Prostate gland (tissue), 2 donors: ENCODE measurements at regions not wholly inside any gene's neighbourhood (a gene's known extent, or its start where the extent isn't known, plus 50 kb on each side); places are given as distances from the start of the nearest gene placed in this dataset.

ENCODE experiments used
- DNase-seq: peaks from one replicate; pipeline ENCODE4 v3.0.0-alpha.2; 2019; ENCODE audit warnings: low spot score
- H3K27ac ChIP-seq, 2 donors: fragments of 200-600 bp; sonication (generic); 2 replicates each; pipeline ENCODE4 v1.5.1; 2017 to 2019
- H3K27me3 ChIP-seq: fragments of 200-600 bp; sonication (generic); replicated peaks from 2 replicates; pipeline ENCODE4 v1.5.1; 2019; ENCODE audit not compliant: insufficient read depth
- H3K36me3 ChIP-seq, 2 donors: fragments of 200-600 bp; sonication (generic); 1 replicate in 1 of 2; 2 replicates in 1 of 2; pipeline versions ENCODE4 v1.5.1 to v1.8.1; 2017 to 2019
- H3K4me1 ChIP-seq: fragments of 200-600 bp; sonication (generic); replicated peaks from 2 replicates; pipeline ENCODE4 v1.5.1; 2019
- H3K4me3 ChIP-seq, 2 donors: fragments of 200-600 bp; sonication (generic); 2 replicates each; pipeline ENCODE4 v1.5.1; 2017 to 2019
- H3K9me3 ChIP-seq: fragments of 200-600 bp; sonication (generic); 2 replicates; pipeline ENCODE4 v1.5.1; 2017
- POLR2A ChIP-seq: fragments of 450-650 bp; IDR thresholded peaks from one replicate; pipeline ENCODE4 v1.6.1; 2016; ENCODE audit warnings: antibody characterized with exemption, mild to moderate bottlenecking
- POLR2AphosphoS5 ChIP-seq: sonication (generic); formaldehyde crosslinking; IDR thresholded peaks from one replicate; pipeline ENCODE4 v1.6.1; 2017; ENCODE audit warnings: antibody characterized with exemption
- WGBS: methylation state at CpG from one replicate; pipeline ENCODE4 v1.1.5; 2018; 5-methylcytosine and 5-hydroxymethylcytosine counted together
- intact Hi-C: fragments of 100-400 bp; cut with DNase I; formaldehyde crosslinking; loops from one replicate; pipeline ENCODE4 v1.14.2; 2022
- TF ChIP-seq, protein P1 (sequence below), 4 experiments: fragments of 200-600 bp in 2 of 4; fragments of 450-650 bp in 2 of 4; sonication (generic) in 2 of 4; IDR thresholded peaks; 1 replicate in 3 of 4; 2 replicates in 1 of 4; pipeline ENCODE4 v1.5.1; 2016 to 2019; ENCODE audit warnings: antibody characterized with exemption in 4 of 4, mild to moderate bottlenecking in 2 of 4, moderate library complexity in 2 of 4

DNA sequence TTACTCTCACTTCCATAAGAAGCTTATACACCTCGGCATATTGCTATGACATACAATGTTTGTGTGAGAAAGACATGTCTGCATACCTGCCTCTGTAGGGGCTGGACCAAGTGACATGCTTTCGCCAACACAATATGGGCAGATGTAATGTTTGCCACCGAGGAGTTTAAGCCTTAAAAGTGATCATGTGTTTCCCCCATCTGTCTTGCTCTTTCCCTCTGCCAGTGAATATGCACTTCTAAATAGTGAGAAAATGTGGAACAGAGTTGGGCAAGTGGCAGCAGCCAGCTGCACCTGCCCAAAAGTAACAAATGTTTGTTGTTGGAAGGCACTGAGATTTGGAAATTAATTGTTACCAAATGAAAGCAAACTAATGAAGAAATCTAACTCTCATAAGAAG, 274.8 kb upstream of the BTBD3 start:
- H3K4me1 ChIP-seq, result no peaks in the 10 kb centered on the region
- TF ChIP-seq POLR2A (no peak), POLR2AphosphoS5 (no peak)
- TF ChIP-seq, protein P1, sequence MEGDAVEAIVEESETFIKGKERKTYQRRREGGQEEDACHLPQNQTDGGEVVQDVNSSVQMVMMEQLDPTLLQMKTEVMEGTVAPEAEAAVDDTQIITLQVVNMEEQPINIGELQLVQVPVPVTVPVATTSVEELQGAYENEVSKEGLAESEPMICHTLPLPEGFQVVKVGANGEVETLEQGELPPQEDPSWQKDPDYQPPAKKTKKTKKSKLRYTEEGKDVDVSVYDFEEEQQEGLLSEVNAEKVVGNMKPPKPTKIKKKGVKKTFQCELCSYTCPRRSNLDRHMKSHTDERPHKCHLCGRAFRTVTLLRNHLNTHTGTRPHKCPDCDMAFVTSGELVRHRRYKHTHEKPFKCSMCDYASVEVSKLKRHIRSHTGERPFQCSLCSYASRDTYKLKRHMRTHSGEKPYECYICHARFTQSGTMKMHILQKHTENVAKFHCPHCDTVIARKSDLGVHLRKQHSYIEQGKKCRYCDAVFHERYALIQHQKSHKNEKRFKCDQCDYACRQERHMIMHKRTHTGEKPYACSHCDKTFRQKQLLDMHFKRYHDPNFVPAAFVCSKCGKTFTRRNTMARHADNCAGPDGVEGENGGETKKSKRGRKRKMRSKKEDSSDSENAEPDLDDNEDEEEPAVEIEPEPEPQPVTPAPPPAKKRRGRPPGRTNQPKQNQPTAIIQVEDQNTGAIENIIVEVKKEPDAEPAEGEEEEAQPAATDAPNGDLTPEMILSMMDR (IDR thresholded peaks at IDR 0.05), result no peak
- no peaks in the 10 kb centered on the region for H3K27me3 ChIP-seq
- DNase-seq, result no peak
- H3K9me3 ChIP-seq, result no peaks in the 10 kb centered on the region
- WGBS, result 81% methylated on average over 3 of the region's 3 CpGs
- no peak overlapping the region for H3K27ac ChIP-seq
- no peaks in the 10 kb centered on the region for H3K36me3 ChIP-seq
- H3K4me3 ChIP-seq, result no peak overlapping the region
- intact Hi-C loops, result no loop called here

DNA sequence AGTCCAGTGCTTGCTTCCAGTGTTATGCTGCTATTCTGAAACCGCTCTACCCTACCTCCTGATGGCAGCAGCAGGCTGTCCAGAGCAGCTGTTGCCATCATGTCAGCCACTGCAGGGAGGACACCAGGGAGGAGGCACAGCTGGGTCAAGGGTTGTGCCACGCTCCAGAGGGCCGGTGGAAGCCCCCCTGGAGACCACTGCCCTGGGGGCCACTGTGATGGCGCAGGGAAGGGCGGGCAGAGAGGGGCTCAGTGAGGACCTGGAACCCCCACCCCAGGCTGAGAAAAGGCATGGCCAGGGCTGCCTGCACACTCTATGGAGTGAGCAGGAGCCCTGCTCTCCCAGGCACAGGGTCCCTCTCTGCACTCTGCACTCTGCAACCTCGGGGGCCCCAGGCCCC, 271.3 kb upstream of the BTBD3 start:
- Histone ChIP-seq H3K27me3 (no peaks in the 10 kb centered on the region), H3K4me3 (no peak overlapping the region), H3K27ac (no peak overlapping the region), H3K9me3 (no peaks in the 10 kb centered on the region), H3K36me3 (no peaks in the 10 kb centered on the region), H3K4me1 (no peaks in the 10 kb centered on the region)
- no peak for DNase-seq
- TF ChIP-seq POLR2AphosphoS5, result no peak
- TF ChIP-seq POLR2A, result no peak
- TF ChIP-seq, protein P1 (IDR thresholded peaks at IDR 0.05), result no peak
- intact Hi-C loops, result no loop called here
- WGBS, result 93% methylated on average over 6 of the region's 6 CpGs

DNA sequence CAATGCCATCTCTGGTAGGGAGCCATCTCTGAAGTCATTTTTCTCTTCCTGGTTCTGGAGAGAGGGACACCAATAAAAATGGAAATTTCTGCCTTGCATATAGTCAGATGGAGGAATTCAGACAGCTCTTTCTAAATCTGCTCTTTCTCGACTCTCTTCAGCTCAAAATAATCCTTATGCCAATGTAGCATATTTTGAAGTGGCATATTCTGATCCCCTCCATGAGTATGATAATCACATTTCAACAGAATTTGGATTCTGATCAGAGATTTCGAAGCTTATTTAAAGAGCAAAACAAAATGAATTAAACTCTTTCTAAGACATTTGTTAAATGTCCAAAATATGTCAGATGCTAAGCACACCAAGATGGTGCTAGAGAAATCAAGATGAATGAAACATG, 267.1 kb upstream of the BTBD3 start:
- H3K4me3 ChIP-seq, result no peak overlapping the region
- no peaks in the 10 kb centered on the region for H3K36me3 ChIP-seq
- intact Hi-C loops, result no loop called here
- TF ChIP-seq POLR2AphosphoS5, result no peak
- no peak for TF ChIP-seq POLR2A
- TF ChIP-seq, protein P1 (IDR thresholded peaks at IDR 0.05), result no peak
- H3K4me1 ChIP-seq, result no peaks in the 10 kb centered on the region
- no peaks in the 10 kb centered on the region for H3K27me3 ChIP-seq
- no peak overlapping the region for H3K27ac ChIP-seq
- no peak for DNase-seq
- H3K9me3 ChIP-seq, result no peaks in the 10 kb centered on the region
- WGBS, result 90% methylated on average over 2 of the region's 2 CpGs

DNA sequence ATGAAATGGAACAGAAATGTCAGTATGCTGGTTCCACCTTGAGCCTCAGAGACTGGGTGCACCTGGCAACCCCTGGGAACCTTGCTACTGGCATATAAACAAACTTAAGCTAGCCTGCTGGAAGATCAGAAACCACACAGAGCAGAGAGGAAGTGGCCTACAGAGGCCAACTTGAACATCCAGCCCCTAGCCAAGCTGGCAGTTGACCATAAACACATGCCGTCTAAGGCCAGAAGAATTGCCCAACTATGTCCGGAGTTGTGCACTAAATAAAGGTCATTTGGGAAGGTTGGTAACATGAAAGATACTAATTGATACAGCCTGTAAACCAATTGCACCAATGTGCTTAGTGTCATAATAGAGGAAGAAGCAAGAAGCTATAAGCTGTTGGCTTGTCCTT, 266.6 kb upstream of the BTBD3 start:
- DNase-seq, result no peak
- 93% methylated on average over 2 of the region's 2 CpGs for WGBS
- TF ChIP-seq POLR2A, result no peak
- TF ChIP-seq, protein P1 (IDR thresholded peaks at IDR 0.05), result no peak
- TF ChIP-seq POLR2AphosphoS5, result no peak

DNA sequence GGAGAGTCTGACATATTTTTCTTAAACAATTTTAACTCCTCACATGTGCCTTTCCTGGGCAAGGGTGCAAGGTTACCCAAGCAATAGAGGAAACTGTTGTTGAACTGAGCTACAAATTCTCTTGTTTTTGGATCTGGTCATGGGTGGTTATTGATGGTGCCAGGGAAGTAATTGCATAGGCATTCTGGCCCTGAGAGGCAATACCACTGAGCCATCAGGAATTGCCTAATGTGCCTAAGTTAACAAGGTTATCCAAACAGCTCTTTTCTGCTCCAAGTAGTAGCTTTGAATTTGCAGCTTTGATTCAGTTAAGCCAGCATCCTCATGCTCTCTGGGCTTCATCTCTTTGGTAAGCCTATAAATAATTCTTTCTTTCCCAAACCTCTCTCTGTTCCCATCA, 266.0 kb upstream of the BTBD3 start:
- Histone ChIP-seq H3K36me3 (no peaks in the 10 kb centered on the region), H3K27ac (no peak overlapping the region), H3K9me3 (no peaks in the 10 kb centered on the region), H3K4me1 (no peaks in the 10 kb centered on the region), H3K27me3 (no peaks in the 10 kb centered on the region), H3K4me3 (no peak overlapping the region)
- no peak for DNase-seq
- TF ChIP-seq, protein P1 (IDR thresholded peaks at IDR 0.05), result no peak
- no peak for TF ChIP-seq POLR2A
- no peak for TF ChIP-seq POLR2AphosphoS5
- intact Hi-C loops, result no loop called here

More for the DNA sequence above, 266.6 kb upstream of the BTBD3 start:
- Histone ChIP-seq H3K36me3 (no peaks in the 10 kb centered on the region), H3K4me1 (no peaks in the 10 kb centered on the region), H3K27me3 (no peaks in the 10 kb centered on the region), H3K27ac (no peak overlapping the region), H3K4me3 (no peak overlapping the region), H3K9me3 (no peaks in the 10 kb centered on the region)
- intact Hi-C loops, result no loop called here
